Ishikawa (cell line): ENCODE measurements at regions not wholly inside any gene's neighbourhood (a gene's known extent, or its start where the extent isn't known, plus 50 kb on each side); places are given as distances from the start of the nearest gene placed in this dataset.

ENCODE experiments used
- CREB1 ChIP-seq: IDR thresholded peaks from 2 replicates; pipeline ENCODE4 v1.6.1; 2012; ENCODE audit warnings: low read depth
- EP300 ChIP-seq: IDR thresholded peaks from 2 replicates; pipeline ENCODE4 v1.6.1; 2012; ENCODE audit warnings: borderline replicate concordance
- FOXM1 ChIP-seq: IDR thresholded peaks from 2 replicates; pipeline ENCODE4 v1.6.1; 2012; ENCODE audit warnings: low read depth, borderline replicate concordance
- RAD21 ChIP-seq: IDR thresholded peaks from 2 replicates; pipeline ENCODE4 v1.6.1; 2012; ENCODE audit warnings: low read depth
- TAF1 ChIP-seq: IDR thresholded peaks from 2 replicates; pipeline ENCODE4 v1.6.1; 2012; ENCODE audit warnings: low read depth, mild to moderate bottlenecking
- TEAD4 ChIP-seq: IDR thresholded peaks from 2 replicates; pipeline ENCODE4 v1.6.1; 2012
- ZBTB7A ChIP-seq: IDR thresholded peaks from 2 replicates; pipeline ENCODE4 v1.6.1; 2012; ENCODE audit warnings: low read depth
- TF ChIP-seq, protein P1 (sequence below): IDR thresholded peaks from 2 replicates; pipeline ENCODE4 v1.6.1; 2012
- TF ChIP-seq, protein P2 (sequence below): IDR thresholded peaks from 2 replicates; pipeline ENCODE4 v1.6.1; 2012

DNA sequence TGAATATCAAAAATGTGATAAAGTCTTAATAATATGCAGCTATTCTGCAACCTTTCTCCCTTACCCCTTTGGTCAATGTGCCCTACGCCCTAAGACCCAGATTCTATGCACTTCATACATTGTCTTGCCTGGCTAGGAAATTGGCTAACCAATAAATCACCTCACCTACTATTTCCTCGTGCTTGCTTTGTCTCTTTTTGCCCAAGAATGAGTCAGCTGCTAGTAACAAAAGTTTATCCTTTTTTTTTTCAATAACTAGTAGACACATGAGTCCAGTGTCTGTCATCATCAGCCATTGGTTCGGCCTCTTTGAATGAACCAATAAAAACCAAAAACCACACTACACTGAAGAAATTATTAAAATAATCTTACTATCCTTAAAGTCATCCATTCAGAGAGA, 387.1 kb downstream of the PPP3CA start:
- TF ChIP-seq TAF1 (no peak), RAD21 (no peak), FOXM1 (no peak), EP300 (no peak), TEAD4 (no peak), CREB1 (no peak), ZBTB7A (no peak)
- TF ChIP-seq, protein P1, sequence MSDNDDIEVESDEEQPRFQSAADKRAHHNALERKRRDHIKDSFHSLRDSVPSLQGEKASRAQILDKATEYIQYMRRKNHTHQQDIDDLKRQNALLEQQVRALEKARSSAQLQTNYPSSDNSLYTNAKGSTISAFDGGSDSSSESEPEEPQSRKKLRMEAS: no peak
- TF ChIP-seq, protein P2, sequence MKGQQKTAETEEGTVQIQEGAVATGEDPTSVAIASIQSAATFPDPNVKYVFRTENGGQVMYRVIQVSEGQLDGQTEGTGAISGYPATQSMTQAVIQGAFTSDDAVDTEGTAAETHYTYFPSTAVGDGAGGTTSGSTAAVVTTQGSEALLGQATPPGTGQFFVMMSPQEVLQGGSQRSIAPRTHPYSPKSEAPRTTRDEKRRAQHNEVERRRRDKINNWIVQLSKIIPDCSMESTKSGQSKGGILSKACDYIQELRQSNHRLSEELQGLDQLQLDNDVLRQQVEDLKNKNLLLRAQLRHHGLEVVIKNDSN: no peak
